ENCODE measurements at regions not wholly inside any gene's neighbourhood (a gene's known extent, or its start where the extent isn't known, plus 50 kb on each side); places are given as distances from the start of the nearest gene placed in this dataset.

DNA sequence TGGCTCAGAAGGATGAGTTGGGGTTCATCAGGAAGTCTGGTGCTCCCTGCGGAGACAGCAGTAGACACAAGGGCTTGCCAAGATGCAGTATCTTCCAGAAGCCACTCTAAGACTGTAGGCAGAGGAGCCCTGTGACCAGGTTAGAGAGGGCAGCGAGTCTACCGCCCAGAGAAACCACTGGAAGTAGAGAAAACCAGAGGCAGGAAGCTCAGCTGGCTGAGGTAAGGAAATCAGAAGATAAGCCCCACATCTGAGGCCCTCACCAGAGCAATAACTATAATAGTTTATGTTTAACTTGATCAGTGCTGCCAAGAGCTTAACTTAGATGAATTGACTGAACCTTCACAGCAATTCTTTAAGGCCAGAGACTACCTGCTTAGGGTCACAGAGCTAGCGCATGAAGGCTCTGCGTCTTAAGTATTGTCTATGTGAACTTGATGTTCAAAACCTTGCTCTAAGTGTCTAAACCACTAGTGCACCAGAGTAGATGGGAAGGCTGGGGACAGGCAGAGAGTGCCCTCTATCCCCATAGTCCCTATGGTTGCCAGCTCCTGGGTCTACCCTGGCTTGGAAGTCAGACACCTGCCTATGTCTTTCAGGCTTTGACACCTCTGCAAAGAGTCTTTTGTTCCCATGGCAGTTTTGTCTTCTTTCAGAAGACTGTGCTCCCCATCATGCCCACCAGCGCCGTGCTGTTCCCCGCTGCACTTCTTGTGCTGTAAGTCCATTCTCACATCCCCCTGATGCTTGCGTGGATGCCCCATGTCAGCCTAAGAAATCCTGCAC lies 228.2 kb upstream of the KLF4 start:
- Mint-ChIP-seq H3K36me3 (ENCODE audit: unreplicated experiment) (no peaks in the 10 kb centered on the region), H3K4me3 (ENCODE audit: unreplicated experiment) (no peak overlapping the region), H3K9me3 (ENCODE audit: unreplicated experiment) (peaks cover 3% of the 10 kb centered on the region), H3K4me1 (ENCODE audit: unreplicated experiment) (peaks cover 4% of the 10 kb centered on the region), H3K27ac (ENCODE audit: unreplicated experiment) (no peak overlapping the region), H3K27me3 (ENCODE audit: unreplicated experiment) (peaks cover 6% of the 10 kb centered on the region)
- no peak for TF ChIP-seq CTCF (IDR thresholded peaks at IDR 0.05)
- DNase-seq (ENCODE audit: extremely low spot score, unreplicated experiment): no peak

DNA sequence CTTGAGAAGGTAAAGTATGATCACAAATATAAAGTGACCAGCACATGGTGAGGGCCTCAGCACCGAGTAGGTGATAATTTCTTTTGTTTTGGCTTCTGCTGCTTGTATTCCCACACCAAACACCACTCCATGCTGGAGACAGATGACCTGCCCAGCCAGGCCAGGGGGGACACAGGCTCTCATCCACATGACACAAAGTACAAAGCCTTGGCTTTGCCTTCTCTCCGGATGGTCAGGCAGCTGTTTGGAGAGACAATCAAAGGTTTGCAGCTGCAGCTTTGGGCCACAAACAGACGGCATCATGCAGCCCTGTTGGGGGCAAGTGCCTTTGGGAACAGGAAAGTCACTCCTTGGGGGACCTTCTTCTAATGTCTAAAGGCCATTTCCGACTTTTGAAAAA lies 226.2 kb upstream of the KLF4 start:
- H3K27me3 Mint-ChIP-seq (ENCODE audit: unreplicated experiment): no peaks in the 10 kb centered on the region
- H3K9me3 Mint-ChIP-seq (ENCODE audit: unreplicated experiment): no peaks in the 10 kb centered on the region
- H3K36me3 Mint-ChIP-seq (ENCODE audit: unreplicated experiment): no peaks in the 10 kb centered on the region
- DNase-seq (ENCODE audit: extremely low spot score, unreplicated experiment): no peak
- no peak for TF ChIP-seq CTCF (IDR thresholded peaks at IDR 0.05)
- H3K4me3 Mint-ChIP-seq (ENCODE audit: unreplicated experiment): no peak overlapping the region
- H3K4me1 Mint-ChIP-seq (ENCODE audit: unreplicated experiment): peaks cover 17% of the 10 kb centered on the region
- no peak overlapping the region for H3K27ac Mint-ChIP-seq (ENCODE audit: unreplicated experiment)

DNA sequence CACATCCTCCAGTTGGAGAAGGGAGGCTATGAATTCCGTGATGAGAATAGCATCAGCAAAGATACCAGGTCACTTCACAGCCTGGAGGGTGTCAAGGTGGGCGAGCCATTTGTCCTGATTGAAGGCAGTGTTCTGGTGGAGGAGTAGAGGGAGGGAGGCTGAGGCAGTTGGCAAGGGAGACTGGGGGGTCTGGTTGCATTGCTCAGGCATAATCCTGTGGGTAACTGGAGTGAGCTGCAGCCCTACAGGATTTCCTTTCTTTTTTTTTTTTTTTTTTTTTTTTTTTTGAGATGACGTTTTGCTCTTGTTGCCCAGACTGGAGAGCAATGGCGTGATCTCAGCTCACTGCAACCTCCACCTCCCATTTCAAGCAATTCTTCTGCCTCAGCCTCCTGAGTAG lies 223.9 kb upstream of the KLF4 start:
- peaks cover 13% of the 10 kb centered on the region for H3K4me1 Mint-ChIP-seq (ENCODE audit: unreplicated experiment)
- no peaks in the 10 kb centered on the region for H3K36me3 Mint-ChIP-seq (ENCODE audit: unreplicated experiment)
- TF ChIP-seq CTCF (IDR thresholded peaks at IDR 0.05): no peak
- no peak overlapping the region for H3K27ac Mint-ChIP-seq (ENCODE audit: unreplicated experiment)
- no peaks in the 10 kb centered on the region for H3K9me3 Mint-ChIP-seq (ENCODE audit: unreplicated experiment)
- H3K4me3 Mint-ChIP-seq (ENCODE audit: unreplicated experiment): no peak overlapping the region
- no peaks in the 10 kb centered on the region for H3K27me3 Mint-ChIP-seq (ENCODE audit: unreplicated experiment)
- no peak for DNase-seq (ENCODE audit: extremely low spot score, unreplicated experiment)

DNA sequence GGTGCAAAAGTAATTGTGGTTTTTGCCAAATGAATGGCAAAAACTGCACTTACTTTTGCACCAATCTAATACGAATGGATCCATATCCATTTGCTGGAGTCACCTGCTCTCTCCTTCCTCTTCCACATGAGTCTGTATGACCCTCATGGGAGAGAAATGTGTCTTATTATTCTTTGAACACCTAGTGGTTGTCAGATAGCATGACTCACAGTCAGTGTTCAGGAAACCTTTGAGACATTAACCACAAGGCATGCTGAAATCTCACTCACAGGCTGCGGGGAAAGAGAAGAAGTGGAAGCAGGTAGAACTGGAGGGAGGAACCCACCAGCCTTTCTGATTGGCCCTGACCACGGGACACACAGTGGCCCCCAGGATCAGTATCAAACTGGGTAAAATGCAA lies 222.8 kb upstream of the KLF4 start:
- no peak for DNase-seq (ENCODE audit: extremely low spot score, unreplicated experiment)
- Mint-ChIP-seq H3K27ac (ENCODE audit: unreplicated experiment) (no peak overlapping the region), H3K4me1 (ENCODE audit: unreplicated experiment) (peaks cover 22% of the 10 kb centered on the region)

GRCh38 chr9:107711542-107711941 lies 222.0 kb upstream of the KLF4 start:
- H3K4me1 Mint-ChIP-seq (ENCODE audit: unreplicated experiment): peaks cover 28% of the 10 kb centered on the region
- no peaks in the 10 kb centered on the region for H3K36me3 Mint-ChIP-seq (ENCODE audit: unreplicated experiment)
- DNase-seq (ENCODE audit: extremely low spot score, unreplicated experiment): no peak
- TF ChIP-seq CTCF (IDR thresholded peaks at IDR 0.05): no peak
- no peaks in the 10 kb centered on the region for H3K9me3 Mint-ChIP-seq (ENCODE audit: unreplicated experiment)
- H3K27me3 Mint-ChIP-seq (ENCODE audit: unreplicated experiment): no peaks in the 10 kb centered on the region
- no peak overlapping the region for H3K27ac Mint-ChIP-seq (ENCODE audit: unreplicated experiment)
- no peak overlapping the region for H3K4me3 Mint-ChIP-seq (ENCODE audit: unreplicated experiment)

More for the DNA sequence above, 222.8 kb upstream of the KLF4 start:
- Mint-ChIP-seq H3K36me3 (ENCODE audit: unreplicated experiment) (no peaks in the 10 kb centered on the region), H3K4me3 (ENCODE audit: unreplicated experiment) (no peak overlapping the region), H3K9me3 (ENCODE audit: unreplicated experiment) (no peaks in the 10 kb centered on the region), H3K27me3 (ENCODE audit: unreplicated experiment) (no peaks in the 10 kb centered on the region)
- TF ChIP-seq CTCF (IDR thresholded peaks at IDR 0.05): no peak

Data from osteocyte (in vitro differentiated cells).